Body of pancreas (tissue), 4 donors: ENCODE measurements at regions not wholly inside any gene's neighbourhood (a gene's known extent, or its start where the extent isn't known, plus 50 kb on each side); places are given as distances from the start of the nearest gene placed in this dataset.

Experiments
- POLR2A ChIP-seq, 3 donors: fragments of 450-650 bp; IDR thresholded peaks; one replicate each; pipeline ENCODE4 v1.6.1; 2016; ENCODE audit warnings: antibody characterized with exemption in 3 of 3, mild to moderate bottlenecking in 2 of 3
- TF ChIP-seq, protein P1 (sequence below), 7 experiments: fragments of 450-650 bp in 4 of 7; fragments of 200-600 bp in 3 of 7; sonication (generic) in 3 of 7; IDR thresholded peaks; one replicate each; pipeline ENCODE4 v1.5.1; 2016 to 2019; ENCODE audit warnings: antibody characterized with exemption in 7 of 7

DNA sequence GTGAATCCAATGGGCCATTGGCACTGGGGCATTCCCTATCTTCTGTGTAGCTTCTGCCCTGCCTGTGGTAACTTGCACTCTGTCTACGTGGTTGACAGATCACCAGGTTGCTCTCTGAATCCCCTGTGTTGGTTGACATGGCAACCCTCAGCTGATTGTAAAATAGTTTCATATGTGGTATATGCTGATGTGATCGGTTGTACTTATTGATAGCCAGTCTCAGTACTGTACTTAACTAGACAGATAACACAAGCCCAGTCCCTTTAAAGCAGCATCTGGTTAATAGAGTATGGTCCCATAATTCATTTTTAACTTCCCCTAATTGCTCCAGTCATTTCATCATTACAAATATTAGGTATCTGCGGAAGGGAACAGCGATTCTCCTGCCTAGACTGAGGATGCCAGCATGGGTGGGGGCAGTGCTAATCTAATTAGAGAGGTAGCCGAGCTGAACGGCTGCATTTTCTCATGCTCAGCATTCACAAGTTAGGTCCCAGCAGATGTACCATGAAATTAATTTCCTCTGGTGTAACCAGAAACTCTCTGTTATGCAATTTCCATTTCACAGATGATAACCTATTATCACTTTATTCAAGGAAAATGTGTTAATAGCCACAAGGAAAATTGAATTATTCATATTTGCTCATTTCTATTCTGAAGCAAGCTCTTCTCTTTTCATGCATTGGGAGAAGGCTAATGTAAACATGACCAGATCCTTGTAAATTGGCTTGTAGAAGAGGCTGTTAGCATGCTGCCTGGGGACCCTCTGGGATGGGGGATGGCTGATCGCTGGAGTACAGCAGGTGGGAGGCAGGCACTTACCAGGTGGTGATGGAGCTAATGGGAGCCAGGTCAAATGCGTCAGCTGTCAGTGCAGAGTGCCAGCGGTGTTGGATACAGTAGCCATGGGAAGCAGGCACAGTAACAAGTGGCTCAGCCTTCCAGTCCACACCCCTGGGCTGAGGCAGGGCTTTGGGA, 608.3 kb downstream of the GALR1 start:
- TF ChIP-seq, protein P1, sequence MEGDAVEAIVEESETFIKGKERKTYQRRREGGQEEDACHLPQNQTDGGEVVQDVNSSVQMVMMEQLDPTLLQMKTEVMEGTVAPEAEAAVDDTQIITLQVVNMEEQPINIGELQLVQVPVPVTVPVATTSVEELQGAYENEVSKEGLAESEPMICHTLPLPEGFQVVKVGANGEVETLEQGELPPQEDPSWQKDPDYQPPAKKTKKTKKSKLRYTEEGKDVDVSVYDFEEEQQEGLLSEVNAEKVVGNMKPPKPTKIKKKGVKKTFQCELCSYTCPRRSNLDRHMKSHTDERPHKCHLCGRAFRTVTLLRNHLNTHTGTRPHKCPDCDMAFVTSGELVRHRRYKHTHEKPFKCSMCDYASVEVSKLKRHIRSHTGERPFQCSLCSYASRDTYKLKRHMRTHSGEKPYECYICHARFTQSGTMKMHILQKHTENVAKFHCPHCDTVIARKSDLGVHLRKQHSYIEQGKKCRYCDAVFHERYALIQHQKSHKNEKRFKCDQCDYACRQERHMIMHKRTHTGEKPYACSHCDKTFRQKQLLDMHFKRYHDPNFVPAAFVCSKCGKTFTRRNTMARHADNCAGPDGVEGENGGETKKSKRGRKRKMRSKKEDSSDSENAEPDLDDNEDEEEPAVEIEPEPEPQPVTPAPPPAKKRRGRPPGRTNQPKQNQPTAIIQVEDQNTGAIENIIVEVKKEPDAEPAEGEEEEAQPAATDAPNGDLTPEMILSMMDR (IDR thresholded peaks at IDR 0.05): no peak
- TF ChIP-seq POLR2A (IDR thresholded peaks at IDR 0.05): no peak
